Neural cell (in vitro differentiated cells): ENCODE measurements at regions not wholly inside any gene's neighbourhood (a gene's known extent, or its start where the extent isn't known, plus 50 kb on each side); places are given as distances from the start of the nearest gene placed in this dataset.

Source experiments
- H2AFZ ChIP-seq: fragments of 200-600, 300-800 bp; sonication (generic), shearing (Covaris generic); 2 replicates; pipeline ENCODE4 v1.6.0; 2014; ENCODE audit warnings: low read depth, mild to moderate bottlenecking, antibody characterized with exemption, low read length, moderate library complexity
- H3F3A ChIP-seq: fragments of 200-600 bp; shearing (Covaris generic); 2 replicates; pipeline ENCODE4 v1.6.1; 2016; ENCODE audit warnings: mild to moderate bottlenecking, moderate library complexity, mixed read lengths, antibody characterized with exemption, low read length; ENCODE audit not compliant: insufficient read depth, poor library complexity, severe bottlenecking
- H3K27ac ChIP-seq: fragments of 200-600, 300-800 bp; sonication (generic), shearing (Covaris generic); 2 replicates; pipeline ENCODE4 v1.5.1; 2014; ENCODE audit warnings: mild to moderate bottlenecking, low read length, moderate library complexity
- H3K27me3 ChIP-seq: fragments of 300-800, 200-600 bp; sonication (generic), shearing (Covaris generic); 2 replicates; pipeline ENCODE4 v1.6.0; 2014; ENCODE audit warnings: mild to moderate bottlenecking, low read depth, low read length, moderate library complexity; ENCODE audit not compliant: insufficient read depth
- H3K36me3 ChIP-seq: fragments of 300-800, 200-600 bp; sonication (generic), shearing (Covaris generic); 2 replicates; pipeline ENCODE4 v1.5.1; 2014; ENCODE audit warnings: mild to moderate bottlenecking, antibody characterized with exemption, low read length, moderate library complexity; ENCODE audit not compliant: insufficient read depth
- H3K4me2 ChIP-seq: fragments of 300-800, 200-600 bp; sonication (generic), shearing (Covaris generic); 2 replicates; pipeline ENCODE4 v1.6.0; 2014; ENCODE audit warnings: mild to moderate bottlenecking, low read length
- H3K4me3 ChIP-seq: fragments of 300-800, 200-600 bp; sonication (generic), shearing (Covaris generic); 2 replicates; pipeline ENCODE4 v1.5.1; 2014; ENCODE audit warnings: mild to moderate bottlenecking, low read length, moderate library complexity
- H3K79me2 ChIP-seq: fragments of 200-600 bp; shearing (Covaris generic); replicated peaks from 2 replicates; pipeline ENCODE4 v1.6.0; 2014; ENCODE audit warnings: mild to moderate bottlenecking, low read length, moderate library complexity; ENCODE audit not compliant: insufficient read depth
- H3K9ac ChIP-seq: fragments of 300-800, 200-600 bp; sonication (generic), shearing (Covaris generic); 2 replicates; pipeline ENCODE4 v1.6.1; 2016; ENCODE audit warnings: mild to moderate bottlenecking, low read length, mixed read lengths
- H3K9me2 ChIP-seq: fragments of 200-600 bp; shearing (Covaris generic); 2 replicates; pipeline ENCODE4 v1.6.1; 2016; ENCODE audit warnings: mild to moderate bottlenecking, low read length, mixed read lengths; ENCODE audit not compliant: insufficient read depth
- H3K9me3 ChIP-seq: fragments of 200-600, 300-800 bp; sonication (generic), shearing (Covaris generic); 2 replicates; pipeline ENCODE4 v1.6.1; 2016; ENCODE audit warnings: mild to moderate bottlenecking, mixed run types, low read length, moderate library complexity, mixed read lengths
- H4K20me1 ChIP-seq: fragments of 200-600 bp; shearing (Covaris generic); 2 replicates; pipeline ENCODE4 v1.6.1; 2016; ENCODE audit warnings: mild to moderate bottlenecking, mixed run types; ENCODE audit not compliant: insufficient read depth
- CTCF ChIP-seq: fragments of 450-650 bp; IDR thresholded peaks from 2 replicates; pipeline ENCODE4 v1.5.1; 2014; ENCODE audit warnings: antibody characterized with exemption, mild to moderate bottlenecking, moderate library complexity; ENCODE audit not compliant: poor library complexity, severe bottlenecking
- EP300 ChIP-seq: fragments of 450-650 bp; conservative IDR thresholded peaks from 2 replicates; pipeline ENCODE4 v1.6.1; 2014; ENCODE audit warnings: antibody characterized with exemption, mild to moderate bottlenecking, moderate library complexity; ENCODE audit not compliant: poor library complexity, severe bottlenecking
- EZH2 ChIP-seq: fragments of 200-600, 300-800 bp; shearing (Covaris generic), sonication (generic); IDR thresholded peaks from 2 replicates; pipeline ENCODE4 v1.6.1; 2014; ENCODE audit warnings: antibody characterized with exemption, low read length, borderline replicate concordance, mild to moderate bottlenecking; ENCODE audit not compliant: insufficient read depth, poor library complexity, severe bottlenecking
- MXI1 ChIP-seq: fragments of 450-650 bp; conservative IDR thresholded peaks from 2 replicates; pipeline ENCODE4 v1.6.1; 2014; ENCODE audit warnings: antibody characterized with exemption, mild to moderate bottlenecking; ENCODE audit not compliant: poor library complexity, severe bottlenecking
- POLR2AphosphoS5 ChIP-seq: IDR thresholded peaks from 2 replicates; pipeline ENCODE4 v1.6.1; 2012
- RAD21 ChIP-seq: fragments of 450-650 bp; conservative IDR thresholded peaks from 2 replicates; pipeline ENCODE4 v1.6.1; 2014; ENCODE audit warnings: antibody characterized with exemption, mild to moderate bottlenecking, moderate library complexity
- REST ChIP-seq: IDR thresholded peaks from 2 replicates; pipeline ENCODE4 v1.6.1; 2012; ENCODE audit warnings: borderline replicate concordance
- SMC3 ChIP-seq: fragments of 450-650 bp; conservative IDR thresholded peaks from 2 replicates; pipeline ENCODE4 v1.6.1; 2014; ENCODE audit warnings: antibody characterized with exemption, mild to moderate bottlenecking, moderate library complexity; ENCODE audit not compliant: poor library complexity
- TAF1 ChIP-seq: IDR thresholded peaks from 2 replicates; pipeline ENCODE4 v1.6.1; 2012; ENCODE audit warnings: low read depth

DNA sequence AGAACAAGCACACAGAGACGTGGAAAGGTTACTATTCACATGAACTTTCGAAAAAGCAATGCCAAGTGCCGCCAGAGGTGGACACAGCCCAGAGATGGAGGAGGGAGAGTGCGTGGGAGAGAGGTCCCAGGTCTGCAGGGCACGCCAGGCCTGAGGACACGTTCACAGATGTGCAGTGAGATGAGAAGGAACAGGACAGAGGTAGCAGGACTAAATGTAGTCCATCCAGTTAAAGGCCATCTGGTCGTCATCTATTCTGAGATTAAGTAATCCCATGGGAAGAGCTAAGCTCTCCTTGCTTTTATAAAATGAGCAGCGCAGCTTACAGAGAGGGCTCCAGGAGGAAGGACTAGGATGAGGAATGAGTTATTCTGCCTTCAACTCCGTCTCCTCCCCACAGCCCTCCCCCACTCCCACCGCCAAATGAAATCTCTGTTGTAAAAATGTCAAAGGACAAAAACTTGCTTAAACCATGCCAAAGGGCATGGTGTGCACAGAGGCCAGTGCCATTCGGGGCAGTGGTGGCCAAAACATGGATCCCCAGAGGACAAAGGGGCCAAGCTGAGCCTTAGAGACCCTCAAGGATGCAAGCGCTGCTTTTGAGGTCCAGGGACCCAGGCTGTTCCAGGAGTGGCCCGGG, 85.4 kb upstream of the SLC25A33 start:
- no peaks in the 10 kb centered on the region for H3K9me3 ChIP-seq
- no peak overlapping the region for H3K4me2 ChIP-seq
- H3K36me3 ChIP-seq: no peaks in the 10 kb centered on the region
- H3F3A ChIP-seq: no peaks in the 10 kb centered on the region
- no peak overlapping the region for H3K9ac ChIP-seq
- no peaks in the 10 kb centered on the region for H3K9me2 ChIP-seq
- no peak overlapping the region for H3K27ac ChIP-seq
- no peaks in the 10 kb centered on the region for H3K27me3 ChIP-seq
- no peak overlapping the region for H3K4me3 ChIP-seq
- H2AFZ ChIP-seq: no peak overlapping the region
- H4K20me1 ChIP-seq: no peaks in the 10 kb centered on the region
- TF ChIP-seq EP300 (no peak), REST (no peak), MXI1 (no peak), RAD21 (no peak), TAF1 (no peak), CTCF (no peak), EZH2 (no peak), SMC3 (no peak), POLR2AphosphoS5 (no peak)
- no peaks in the 10 kb centered on the region for H3K79me2 ChIP-seq

GRCh38 chr1:9454494-9455066, 84.7 kb upstream of the SLC25A33 start:
- Histone ChIP-seq H3K4me3 (no peak overlapping the region), H3K9ac (no peak overlapping the region), H3K79me2 (no peaks in the 10 kb centered on the region), H4K20me1 (no peaks in the 10 kb centered on the region), H3K4me2 (no peak overlapping the region), H3K27ac (no peak overlapping the region), H3F3A (no peaks in the 10 kb centered on the region), H2AFZ (no peak overlapping the region), H3K27me3 (no peaks in the 10 kb centered on the region), H3K9me2 (no peaks in the 10 kb centered on the region), H3K36me3 (no peaks in the 10 kb centered on the region), H3K9me3 (no peaks in the 10 kb centered on the region)
- TF ChIP-seq MXI1 (no peak), EZH2 (no peak), CTCF (no peak), RAD21 (no peak), TAF1 (no peak), REST (no peak), EP300 (no peak), POLR2AphosphoS5 (no peak), SMC3 (no peak)
